ENCODE measurements at regions not wholly inside any gene's neighbourhood (a gene's known extent, or its start where the extent isn't known, plus 50 kb on each side); places are given as distances from the start of the nearest gene placed in this dataset.

DNA sequence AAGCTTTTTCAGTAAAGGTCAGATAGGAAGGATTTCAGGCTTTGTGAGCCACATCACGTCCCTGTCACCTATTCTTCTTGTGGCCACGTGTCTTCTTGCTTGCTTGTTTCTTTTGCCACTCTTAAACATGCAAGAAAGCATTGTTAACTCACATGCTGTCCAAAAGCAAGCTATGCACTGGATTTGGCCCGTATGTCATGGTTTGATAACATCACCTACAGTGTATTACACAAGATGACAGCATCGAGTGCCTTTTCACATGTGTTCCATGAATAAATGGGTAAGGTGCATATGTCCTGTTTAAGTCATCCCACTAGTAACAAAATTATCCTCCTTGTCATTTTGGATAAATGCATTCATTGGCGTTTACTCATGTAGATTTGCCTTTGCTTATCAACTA is 468.0 kb upstream of the FAT1 start:
- TF ChIP-seq, protein P1, sequence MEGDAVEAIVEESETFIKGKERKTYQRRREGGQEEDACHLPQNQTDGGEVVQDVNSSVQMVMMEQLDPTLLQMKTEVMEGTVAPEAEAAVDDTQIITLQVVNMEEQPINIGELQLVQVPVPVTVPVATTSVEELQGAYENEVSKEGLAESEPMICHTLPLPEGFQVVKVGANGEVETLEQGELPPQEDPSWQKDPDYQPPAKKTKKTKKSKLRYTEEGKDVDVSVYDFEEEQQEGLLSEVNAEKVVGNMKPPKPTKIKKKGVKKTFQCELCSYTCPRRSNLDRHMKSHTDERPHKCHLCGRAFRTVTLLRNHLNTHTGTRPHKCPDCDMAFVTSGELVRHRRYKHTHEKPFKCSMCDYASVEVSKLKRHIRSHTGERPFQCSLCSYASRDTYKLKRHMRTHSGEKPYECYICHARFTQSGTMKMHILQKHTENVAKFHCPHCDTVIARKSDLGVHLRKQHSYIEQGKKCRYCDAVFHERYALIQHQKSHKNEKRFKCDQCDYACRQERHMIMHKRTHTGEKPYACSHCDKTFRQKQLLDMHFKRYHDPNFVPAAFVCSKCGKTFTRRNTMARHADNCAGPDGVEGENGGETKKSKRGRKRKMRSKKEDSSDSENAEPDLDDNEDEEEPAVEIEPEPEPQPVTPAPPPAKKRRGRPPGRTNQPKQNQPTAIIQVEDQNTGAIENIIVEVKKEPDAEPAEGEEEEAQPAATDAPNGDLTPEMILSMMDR (IDR thresholded peaks at IDR 0.05; ENCODE audit: low read depth, low read length, missing control alignments): no peak
- H3K4me3 ChIP-seq (replicated peaks; ENCODE audit: low read depth, low read length): no peak overlapping the region
- DNase-seq (ENCODE audit: extremely low read depth, low read depth): no peak

DNA sequence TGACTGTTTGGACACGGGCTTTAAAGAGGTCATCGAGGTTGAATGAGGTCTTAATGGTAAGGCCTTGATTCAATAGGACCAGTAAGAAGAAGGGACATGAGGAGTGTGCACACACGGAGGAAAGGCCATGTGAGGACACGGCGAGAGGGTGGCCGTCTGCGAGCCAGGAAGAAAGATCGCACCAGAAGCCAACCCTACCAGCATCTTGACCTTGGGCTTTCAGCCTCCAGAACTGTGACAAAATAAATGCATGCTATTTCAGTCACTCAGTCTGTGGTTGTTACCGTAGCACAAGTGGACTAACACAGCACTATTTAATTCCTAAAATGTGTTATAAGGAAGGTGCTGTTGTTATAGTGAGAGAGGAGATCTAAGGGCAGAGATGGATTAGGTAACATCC is 468.6 kb upstream of the FAT1 start:
- TF ChIP-seq, protein P1 (IDR thresholded peaks at IDR 0.05; ENCODE audit: low read depth, low read length, missing control alignments): no peak
- DNase-seq (ENCODE audit: extremely low read depth, low read depth): no peak
- H3K4me3 ChIP-seq (replicated peaks; ENCODE audit: low read depth, low read length): no peak overlapping the region

DNA sequence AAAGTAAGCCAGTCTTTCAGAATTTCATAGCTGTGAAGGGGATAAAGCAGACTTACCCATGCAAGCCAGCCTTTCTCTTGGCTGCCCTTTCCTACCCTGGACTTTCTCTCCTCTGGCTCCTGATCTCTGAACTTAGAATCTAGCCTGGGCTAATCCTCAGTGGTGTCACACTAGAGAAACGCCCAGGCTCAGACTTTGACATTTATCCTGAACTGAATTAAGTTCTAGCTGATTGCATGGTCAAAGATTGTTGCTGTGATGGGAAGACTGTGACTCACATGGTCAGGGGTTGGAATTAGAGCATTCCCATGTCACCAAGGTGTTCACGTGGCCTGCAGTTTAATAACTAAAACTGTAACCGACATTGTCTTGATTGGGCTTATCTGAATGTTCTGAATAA is 469.5 kb upstream of the FAT1 start:
- TF ChIP-seq, protein P1 (IDR thresholded peaks at IDR 0.05; ENCODE audit: low read depth, low read length, missing control alignments): no peak
- DNase-seq (ENCODE audit: extremely low read depth, low read depth): no peak
- no peak overlapping the region for H3K4me3 ChIP-seq (replicated peaks; ENCODE audit: low read depth, low read length)

DNA sequence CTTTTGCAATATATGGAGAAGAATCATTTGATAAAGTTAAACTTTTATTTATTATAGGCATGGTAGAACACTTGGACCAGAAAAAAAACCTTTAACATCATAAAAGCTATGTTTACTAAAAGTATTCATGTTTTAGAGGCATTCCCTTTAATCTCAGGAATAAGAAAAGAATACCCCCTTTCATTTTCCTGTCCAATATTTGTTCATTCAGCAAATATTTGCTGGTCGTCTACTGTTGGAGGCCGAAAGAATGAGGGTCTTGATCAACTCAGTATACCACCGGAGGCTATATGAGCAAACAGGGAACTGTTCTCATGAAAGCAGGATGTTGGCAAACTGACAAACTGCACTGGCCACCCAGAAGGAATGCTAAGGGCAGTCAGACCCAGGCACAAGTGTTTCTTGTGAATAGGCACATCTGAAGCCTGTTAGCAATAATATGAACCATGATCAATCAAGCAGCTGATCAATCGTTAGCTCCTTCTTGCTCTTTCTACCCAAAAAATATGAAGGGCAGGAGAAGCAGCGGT is 480.8 kb upstream of the FAT1 start:
- no peak overlapping the region for H3K4me3 ChIP-seq (replicated peaks; ENCODE audit: low read depth, low read length)
- no peak for DNase-seq (ENCODE audit: extremely low read depth, low read depth)
- TF ChIP-seq, protein P1 (IDR thresholded peaks at IDR 0.05; ENCODE audit: low read depth, low read length, missing control alignments): no peak

DNA sequence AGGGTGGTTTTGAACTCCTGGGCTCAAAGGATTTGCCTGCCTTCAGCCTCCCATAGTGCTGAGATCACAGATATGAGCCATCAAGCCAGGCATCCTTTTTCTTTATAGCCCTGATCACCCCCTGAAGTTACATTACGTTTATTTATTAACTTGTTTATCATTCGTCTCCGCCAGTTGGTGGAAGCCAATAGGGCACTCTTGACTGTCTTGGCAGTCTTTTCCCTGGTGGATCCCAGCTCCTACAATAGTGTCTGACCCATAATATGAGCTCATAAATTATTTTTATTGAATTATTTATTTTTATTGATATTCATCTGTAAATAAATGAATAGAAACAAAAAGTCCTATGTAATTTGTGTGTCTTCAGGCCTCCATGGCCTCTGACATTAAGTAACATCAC is 484.3 kb upstream of the FAT1 start:
- no peak overlapping the region for H3K4me3 ChIP-seq (replicated peaks; ENCODE audit: low read depth, low read length)
- TF ChIP-seq, protein P1 (IDR thresholded peaks at IDR 0.05; ENCODE audit: low read depth, low read length, missing control alignments): no peak

DNA sequence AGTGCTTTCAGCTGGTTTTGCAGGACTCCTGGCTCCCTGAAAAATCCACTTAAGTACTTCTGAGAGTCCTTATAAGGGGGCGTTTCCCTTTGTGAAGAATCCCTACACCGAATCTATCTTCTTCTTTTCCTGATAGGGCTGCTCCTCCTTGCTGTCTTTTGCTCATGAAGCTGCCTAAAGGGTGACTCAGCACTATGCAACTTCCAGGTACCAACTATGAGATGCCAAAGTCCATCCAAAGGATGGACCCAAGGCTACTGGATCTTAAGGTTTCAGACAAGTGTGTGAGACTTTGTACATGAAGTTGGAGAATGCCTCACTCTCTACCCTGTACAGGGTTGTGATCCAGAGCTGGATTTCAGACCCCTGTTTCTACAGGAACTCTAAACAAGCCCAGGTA is 485.0 kb upstream of the FAT1 start:
- TF ChIP-seq, protein P1 (IDR thresholded peaks at IDR 0.05; ENCODE audit: low read depth, low read length, missing control alignments): no peak
- H3K4me3 ChIP-seq (replicated peaks; ENCODE audit: low read depth, low read length): no peak overlapping the region
- DNase-seq (ENCODE audit: extremely low read depth, low read depth): no peak

More for the DNA sequence above, 484.3 kb upstream of the FAT1 start:
- DNase-seq (ENCODE audit: extremely low read depth, low read depth): no peak
